ENCODE measurements at regions not wholly inside any gene's neighbourhood (a gene's known extent, or its start where the extent isn't known, plus 50 kb on each side); places are given as distances from the start of the nearest gene placed in this dataset.
"Not testable (repeated sequence)": the region's sequence is repeated elsewhere in the genome, so short reads cannot be mapped to it uniquely, and the experiment has no call there.

DNA sequence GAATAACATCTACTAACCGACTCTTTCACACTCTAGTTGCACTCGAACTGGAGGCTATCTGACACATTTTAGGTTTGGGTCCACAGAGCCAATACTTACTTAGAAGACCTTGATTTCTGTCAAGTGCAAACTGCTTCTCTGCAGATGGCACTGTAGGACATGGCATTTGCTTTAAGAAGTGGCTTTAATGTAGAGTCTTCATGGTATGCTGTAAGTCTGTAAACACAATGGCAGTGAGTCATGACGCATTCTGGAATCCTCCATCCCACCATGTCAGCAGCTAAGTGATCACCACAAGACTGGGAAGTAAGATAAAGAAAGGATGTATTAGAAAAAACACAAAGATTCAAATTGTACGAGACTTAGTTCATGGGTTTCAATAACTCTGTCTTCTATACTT lies 377.0 kb upstream of the NOX3 start:
- H3K27ac ChIP-seq (ENCODE audit: low read depth in 1 of 3, low read length in 2 of 3): no peak overlapping the region
- 71 to 77% (median 76%) methylated on average over 4 of the region's 4 CpGs for WGBS, 3 donors
- no peaks in the 10 kb centered on the region for H3K9me3 ChIP-seq (ENCODE audit: control insufficient read depth in 2 of 2, insufficient read depth in 1 of 2, low read depth in 1 of 2, low read length in 1 of 2)
- no peaks in the 10 kb centered on the region for H3K27me3 ChIP-seq (ENCODE audit: control insufficient read depth in 3 of 3, insufficient read depth in 3 of 3, low read length in 3 of 3)
- no peaks in the 10 kb centered on the region for H3K36me3 ChIP-seq (ENCODE audit: control insufficient read depth in 3 of 3, insufficient read depth in 2 of 3, low read depth in 1 of 3, low read length in 3 of 3)
- no peaks in the 10 kb centered on the region for H3K4me1 ChIP-seq (ENCODE audit: control insufficient read depth in 3 of 3, insufficient read depth in 2 of 3, low read depth in 1 of 3, low read length in 2 of 3)
- DNase-seq (no peak), FAIRE-seq (no peak)
- no peak overlapping the region for H3K4me3 ChIP-seq (ENCODE audit: low read depth in 1 of 3, low read length in 3 of 3)

DNA sequence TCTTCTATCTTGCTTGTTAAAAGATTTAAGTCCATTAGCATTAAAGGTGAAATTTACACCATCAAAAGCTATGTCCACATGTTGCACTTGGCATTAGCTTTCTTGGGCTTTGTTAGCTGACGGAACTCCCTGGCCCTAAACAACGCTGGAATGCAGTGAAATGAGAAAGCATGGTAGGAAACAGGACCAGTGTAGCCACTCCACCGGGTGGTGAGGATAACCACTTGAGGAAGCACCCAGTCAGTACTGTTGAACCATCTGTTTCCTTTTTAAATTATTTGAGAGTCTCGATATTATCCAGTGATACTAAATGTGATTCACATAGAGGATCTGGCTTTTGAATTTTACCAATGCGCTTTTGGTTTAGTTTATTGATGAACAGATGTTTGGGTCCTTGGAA lies 374.9 kb upstream of the NOX3 start:
- FAIRE-seq (no peak), DNase-seq (no peak)
- no peak overlapping the region for H3K27ac ChIP-seq (ENCODE audit: low read depth in 1 of 3, low read length in 2 of 3)
- H3K9me3 ChIP-seq (ENCODE audit: control insufficient read depth in 2 of 2, insufficient read depth in 1 of 2, low read depth in 1 of 2, low read length in 1 of 2): no peaks in the 10 kb centered on the region
- H3K4me1 ChIP-seq (ENCODE audit: control insufficient read depth in 3 of 3, insufficient read depth in 2 of 3, low read depth in 1 of 3, low read length in 2 of 3): no peaks in the 10 kb centered on the region
- no peaks in the 10 kb centered on the region for H3K36me3 ChIP-seq (ENCODE audit: control insufficient read depth in 3 of 3, insufficient read depth in 2 of 3, low read depth in 1 of 3, low read length in 3 of 3)
- no peaks in the 10 kb centered on the region for H3K27me3 ChIP-seq (ENCODE audit: control insufficient read depth in 3 of 3, insufficient read depth in 3 of 3, low read length in 3 of 3)
- no peak overlapping the region for H3K4me3 ChIP-seq (ENCODE audit: low read depth in 1 of 3, low read length in 3 of 3)
- WGBS, 3 donors: 78 to 86% (median 81%) methylated on average over 5 of the region's 5 CpGs

DNA sequence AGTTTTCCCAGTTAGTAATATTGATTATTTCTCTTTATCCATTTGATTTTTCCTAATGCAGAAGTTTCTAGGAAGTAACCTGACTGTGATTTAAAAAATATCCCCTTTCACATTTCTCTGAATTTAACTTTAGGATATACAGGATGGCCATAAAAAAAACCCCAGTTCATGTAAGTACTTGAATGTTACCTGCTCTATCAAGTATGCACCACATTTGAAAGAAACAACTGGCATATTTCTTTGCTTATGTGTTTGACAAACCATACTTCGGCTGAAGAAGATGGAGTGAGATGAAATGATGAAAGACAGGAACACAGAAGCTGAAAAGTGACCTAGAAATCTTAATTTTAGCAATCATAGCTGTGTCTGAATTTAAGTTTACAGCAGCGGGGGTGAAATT lies 374.0 kb upstream of the NOX3 start:
- Histone ChIP-seq H3K4me3 (ENCODE audit: low read depth in 1 of 3, low read length in 3 of 3) (no peak overlapping the region), H3K27me3 (ENCODE audit: control insufficient read depth in 3 of 3, insufficient read depth in 3 of 3, low read length in 3 of 3) (no peaks in the 10 kb centered on the region), H3K4me1 (ENCODE audit: control insufficient read depth in 3 of 3, insufficient read depth in 2 of 3, low read depth in 1 of 3, low read length in 2 of 3) (no peaks in the 10 kb centered on the region), H3K27ac (ENCODE audit: low read depth in 1 of 3, low read length in 2 of 3) (no peak overlapping the region), H3K36me3 (ENCODE audit: control insufficient read depth in 3 of 3, insufficient read depth in 2 of 3, low read depth in 1 of 3, low read length in 3 of 3) (no peaks in the 10 kb centered on the region), H3K9me3 (ENCODE audit: control insufficient read depth in 2 of 2, insufficient read depth in 1 of 2, low read depth in 1 of 2, low read length in 1 of 2) (no peaks in the 10 kb centered on the region)
- FAIRE-seq (no peak), DNase-seq (no peak)
- WGBS, 3 donors: 87 to 90% (median 89%) methylated on average over 2 of the region's 2 CpGs

- H3K36me3 ChIP-seq (ENCODE audit: control insufficient read depth in 3 of 3, insufficient read depth in 2 of 3, low read depth in 1 of 3, low read length in 3 of 3): no peaks in the 10 kb centered on the region
- 86 to 88% (median 87%) methylated on average over 3 of the region's 3 CpGs for WGBS, 3 donors
- no peak for FAIRE-seq
Measured at GRCh38 chr6:155828989-155829388, 373.4 kb upstream of the NOX3 start.

GRCh38 chr6:155818698-155819097 lies 363.1 kb upstream of the NOX3 start:
- FAIRE-seq (no peak), DNase-seq (no peak)
- WGBS, 3 donors: 83 to 91% (median 85%) methylated on average over 7 of the region's 7 CpGs

More at GRCh38 chr6:155828989-155829388, 373.4 kb upstream of the NOX3 start:
- H3K9me3 ChIP-seq (ENCODE audit: control insufficient read depth in 2 of 2, insufficient read depth in 1 of 2, low read depth in 1 of 2, low read length in 1 of 2): no peaks in the 10 kb centered on the region
- H3K27me3 ChIP-seq (ENCODE audit: control insufficient read depth in 3 of 3, insufficient read depth in 3 of 3, low read length in 3 of 3): no peaks in the 10 kb centered on the region
- H3K4me3 ChIP-seq (ENCODE audit: low read depth in 1 of 3, low read length in 3 of 3): no peak overlapping the region
- H3K4me1 ChIP-seq (ENCODE audit: control insufficient read depth in 3 of 3, insufficient read depth in 2 of 3, low read depth in 1 of 3, low read length in 2 of 3): no peaks in the 10 kb centered on the region
- DNase-seq: no peak
- H3K27ac ChIP-seq (ENCODE audit: low read depth in 1 of 3, low read length in 2 of 3): no peak overlapping the region

GRCh38 chr6:155813548-155813947 lies 357.9 kb upstream of the NOX3 start:
- 78 to 90% (median 85%) methylated on average over 5 of the region's 5 CpGs for WGBS, 3 donors
- no peaks in the 10 kb centered on the region for H3K36me3 ChIP-seq (ENCODE audit: control insufficient read depth in 3 of 3, insufficient read depth in 2 of 3, low read depth in 1 of 3, low read length in 3 of 3)
- DNase-seq (no peak), FAIRE-seq (no peak)
- no peaks in the 10 kb centered on the region for H3K4me1 ChIP-seq (ENCODE audit: control insufficient read depth in 3 of 3, insufficient read depth in 2 of 3, low read depth in 1 of 3, low read length in 2 of 3)
- no peak overlapping the region for H3K4me3 ChIP-seq (ENCODE audit: low read depth in 1 of 3, low read length in 3 of 3)
- no peaks in the 10 kb centered on the region for H3K27me3 ChIP-seq (ENCODE audit: control insufficient read depth in 3 of 3, insufficient read depth in 3 of 3, low read length in 3 of 3)
- H3K9me3 ChIP-seq (ENCODE audit: control insufficient read depth in 2 of 2, insufficient read depth in 1 of 2, low read depth in 1 of 2, low read length in 1 of 2): no peaks in the 10 kb centered on the region
- H3K27ac ChIP-seq (ENCODE audit: low read depth in 1 of 3, low read length in 2 of 3): no peak overlapping the region

More at GRCh38 chr6:155818698-155819097, 363.1 kb upstream of the NOX3 start:
- no peaks in the 10 kb centered on the region for H3K4me1 ChIP-seq (ENCODE audit: control insufficient read depth in 3 of 3, insufficient read depth in 2 of 3, low read depth in 1 of 3, low read length in 2 of 3)
- no peaks in the 10 kb centered on the region for H3K36me3 ChIP-seq (ENCODE audit: control insufficient read depth in 3 of 3, insufficient read depth in 2 of 3, low read depth in 1 of 3, low read length in 3 of 3)
- H3K27me3 ChIP-seq (ENCODE audit: control insufficient read depth in 3 of 3, insufficient read depth in 3 of 3, low read length in 3 of 3): no peaks in the 10 kb centered on the region
- no peak overlapping the region for H3K27ac ChIP-seq (ENCODE audit: low read depth in 1 of 3, low read length in 2 of 3)
- no peaks in the 10 kb centered on the region for H3K9me3 ChIP-seq (ENCODE audit: control insufficient read depth in 2 of 2, insufficient read depth in 1 of 2, low read depth in 1 of 2, low read length in 1 of 2)
- no peak overlapping the region for H3K4me3 ChIP-seq (ENCODE audit: low read depth in 1 of 3, low read length in 3 of 3)

GRCh38 chr6:155807243-155807642 lies 351.6 kb upstream of the NOX3 start:
- DNase-seq: no peak

GRCh38 chr6:155801046-155801445 lies 345.4 kb upstream of the NOX3 start:
- Histone ChIP-seq H3K4me1 (ENCODE audit: control insufficient read depth in 3 of 3, insufficient read depth in 2 of 3, low read depth in 1 of 3, low read length in 2 of 3) (no peaks in the 10 kb centered on the region), H3K27ac (ENCODE audit: low read depth in 1 of 3, low read length in 2 of 3) (no peak overlapping the region), H3K4me3 (ENCODE audit: low read depth in 1 of 3, low read length in 3 of 3) (no peak overlapping the region), H3K36me3 (ENCODE audit: control insufficient read depth in 3 of 3, insufficient read depth in 2 of 3, low read depth in 1 of 3, low read length in 3 of 3) (no peaks in the 10 kb centered on the region), H3K27me3 (ENCODE audit: control insufficient read depth in 3 of 3, insufficient read depth in 3 of 3, low read length in 3 of 3) (no peaks in the 10 kb centered on the region), H3K9me3 (ENCODE audit: control insufficient read depth in 2 of 2, insufficient read depth in 1 of 2, low read depth in 1 of 2, low read length in 1 of 2) (no peaks in the 10 kb centered on the region)
- no peak for DNase-seq
- no peak for FAIRE-seq
- WGBS, 3 donors: 95 to 96% (median 96%) methylated on average over 1 of the region's 1 CpG

More at GRCh38 chr6:155807243-155807642, 351.6 kb upstream of the NOX3 start:
- no peak overlapping the region for H3K4me3 ChIP-seq (ENCODE audit: low read depth in 1 of 3, low read length in 3 of 3)
- no peaks in the 10 kb centered on the region for H3K4me1 ChIP-seq (ENCODE audit: control insufficient read depth in 3 of 3, insufficient read depth in 2 of 3, low read depth in 1 of 3, low read length in 2 of 3)
- no peak overlapping the region for H3K27ac ChIP-seq (ENCODE audit: low read depth in 1 of 3, low read length in 2 of 3)
- no peaks in the 10 kb centered on the region for H3K36me3 ChIP-seq (ENCODE audit: control insufficient read depth in 3 of 3, insufficient read depth in 2 of 3, low read depth in 1 of 3, low read length in 3 of 3)
- no peaks in the 10 kb centered on the region for H3K27me3 ChIP-seq (ENCODE audit: control insufficient read depth in 3 of 3, insufficient read depth in 3 of 3, low read length in 3 of 3)
- H3K9me3 ChIP-seq (ENCODE audit: control insufficient read depth in 2 of 2, insufficient read depth in 1 of 2, low read depth in 1 of 2, low read length in 1 of 2): no peaks in the 10 kb centered on the region
- WGBS, 3 donors: 79 to 84% (median 82%) methylated on average over 6 of the region's 6 CpGs
- no peak for FAIRE-seq

GRCh38 chr6:155798876-155799275 lies 343.2 kb upstream of the NOX3 start:
- not testable (repeated sequence) for H3K36me3 ChIP-seq (ENCODE audit: control insufficient read depth in 3 of 3, insufficient read depth in 2 of 3, low read depth in 1 of 3, low read length in 3 of 3); H3K4me3 ChIP-seq (ENCODE audit: low read depth in 1 of 3, low read length in 3 of 3); H3K9me3 ChIP-seq (ENCODE audit: control insufficient read depth in 2 of 2, insufficient read depth in 1 of 2, low read depth in 1 of 2, low read length in 1 of 2); H3K4me1 ChIP-seq (ENCODE audit: control insufficient read depth in 3 of 3, insufficient read depth in 2 of 3, low read depth in 1 of 3, low read length in 2 of 3); H3K27me3 ChIP-seq (ENCODE audit: control insufficient read depth in 3 of 3, insufficient read depth in 3 of 3, low read length in 3 of 3); FAIRE-seq; H3K27ac ChIP-seq (ENCODE audit: low read depth in 1 of 3, low read length in 2 of 3); DNase-seq
- 79 to 86% (median 82%) methylated on average over 3 of the region's 3 CpGs for WGBS, 3 donors
